22Rv1 (cell line): ENCODE measurements at regions not wholly inside any gene's neighbourhood (a gene's known extent, or its start where the extent isn't known, plus 50 kb on each side); places are given as distances from the start of the nearest gene placed in this dataset.

Source experiments
- ZFX ChIP-seq: fragments of 450-650 bp; IDR thresholded peaks from 2 replicates; pipeline ENCODE4 v1.6.1; 2017; ENCODE audit warnings: antibody characterized with exemption, borderline replicate concordance
- TF ChIP-seq, protein P1 (sequence below): fragments of 450-650 bp; IDR thresholded peaks from 2 replicates; pipeline ENCODE4 v1.5.1; 2017; ENCODE audit warnings: mild to moderate bottlenecking

DNA sequence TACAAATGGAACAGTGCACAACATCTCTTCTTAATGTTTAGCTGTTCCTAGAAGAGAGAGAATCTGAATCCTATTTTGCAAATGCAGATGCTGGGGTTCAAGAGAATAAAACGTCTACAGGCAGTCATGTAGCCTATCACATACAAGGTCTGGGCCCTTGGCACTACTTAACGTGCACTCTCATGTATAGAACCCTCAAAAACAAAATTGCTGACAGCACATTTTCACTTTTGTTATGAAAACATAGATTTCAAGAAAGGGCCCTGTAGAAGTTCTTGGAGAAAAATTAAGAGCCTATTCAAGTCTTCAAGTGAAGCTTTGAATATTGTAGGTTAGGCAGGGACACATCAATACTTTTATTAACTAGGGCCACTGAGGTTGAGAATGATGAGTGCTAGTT is 504.3 kb upstream of the FAM98A start:
- TF ChIP-seq, protein P1, sequence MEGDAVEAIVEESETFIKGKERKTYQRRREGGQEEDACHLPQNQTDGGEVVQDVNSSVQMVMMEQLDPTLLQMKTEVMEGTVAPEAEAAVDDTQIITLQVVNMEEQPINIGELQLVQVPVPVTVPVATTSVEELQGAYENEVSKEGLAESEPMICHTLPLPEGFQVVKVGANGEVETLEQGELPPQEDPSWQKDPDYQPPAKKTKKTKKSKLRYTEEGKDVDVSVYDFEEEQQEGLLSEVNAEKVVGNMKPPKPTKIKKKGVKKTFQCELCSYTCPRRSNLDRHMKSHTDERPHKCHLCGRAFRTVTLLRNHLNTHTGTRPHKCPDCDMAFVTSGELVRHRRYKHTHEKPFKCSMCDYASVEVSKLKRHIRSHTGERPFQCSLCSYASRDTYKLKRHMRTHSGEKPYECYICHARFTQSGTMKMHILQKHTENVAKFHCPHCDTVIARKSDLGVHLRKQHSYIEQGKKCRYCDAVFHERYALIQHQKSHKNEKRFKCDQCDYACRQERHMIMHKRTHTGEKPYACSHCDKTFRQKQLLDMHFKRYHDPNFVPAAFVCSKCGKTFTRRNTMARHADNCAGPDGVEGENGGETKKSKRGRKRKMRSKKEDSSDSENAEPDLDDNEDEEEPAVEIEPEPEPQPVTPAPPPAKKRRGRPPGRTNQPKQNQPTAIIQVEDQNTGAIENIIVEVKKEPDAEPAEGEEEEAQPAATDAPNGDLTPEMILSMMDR, result no peak
- no peak for TF ChIP-seq ZFX
